ENCODE measurements at regions not wholly inside any gene's neighbourhood (a gene's known extent, or its start where the extent isn't known, plus 50 kb on each side); places are given as distances from the start of the nearest gene placed in this dataset.

GRCh38 chr16:6616746-6617145 is 715.9 kb upstream of the RBFOX1 start:
- no TSS peak for BruUV-seq (replicated peaks)
- Histone ChIP-seq H3K36me3 (ENCODE audit: control insufficient read depth in 1 of 2, insufficient read depth in 2 of 2, low read length in 2 of 2) (no peaks in the 10 kb centered on the region), H3K4me2 (ENCODE audit: low read length) (no peak overlapping the region), H2AFZ (ENCODE audit: low read depth, low read length, poor library complexity, severe bottlenecking) (no peak overlapping the region), H3K9ac (ENCODE audit: low read length) (no peak overlapping the region), H3K27me3 (ENCODE audit: insufficient read depth, low read length) (no peaks in the 10 kb centered on the region), H4K20me1 (ENCODE audit: insufficient read depth) (no peaks in the 10 kb centered on the region), H3K27ac (ENCODE audit: low read depth, low read length) (no peak overlapping the region), H3K4me3 (replicated peaks in 1 of 2; ENCODE audit: low read depth in 1 of 2, low read length in 2 of 2) (no peak overlapping the region), H3K79me2 (ENCODE audit: insufficient read depth, low read length) (no peaks in the 10 kb centered on the region), H3K4me1 (ENCODE audit: control insufficient read depth in 1 of 2, insufficient read depth in 2 of 2, low read length in 2 of 2) (no peaks in the 10 kb centered on the region), H3K9me3 (ENCODE audit: control insufficient read depth in 1 of 2, insufficient read depth in 1 of 2, low read depth in 1 of 2, low read length in 2 of 2) (no peaks in the 10 kb centered on the region), H3K9me2 (ENCODE audit: insufficient read depth) (no peaks in the 10 kb centered on the region)
- ATAC-seq (no peak), DNase-seq (ENCODE audit: low read depth, low spot score) (no peak)
- ChIA-PET CTCF (no interaction called here), RAD21 (ENCODE audit: low non-redundant PET in 1 of 2, low total read pairs in 2 of 2, uncharacterized antibody in 2 of 2, unreplicated experiment in 2 of 2) (no interaction called here), POLR2A (no interaction called here)
- intact Hi-C loops (cut with micrococcal nuclease): no loop called here
- TF ChIP-seq SIN3A (IDR thresholded peaks at IDR 0.05; ENCODE audit: low read depth): no peak
- TF ChIP-seq ZBTB33 (IDR thresholded peaks at IDR 0.05; ENCODE audit: extremely low read depth, insufficient replicate concordance, low read length): no peak
- no peak for TF ChIP-seq ZFX (IDR thresholded peaks at IDR 0.05)
- no peak for TF ChIP-seq CEBPB (IDR thresholded peaks at IDR 0.05; ENCODE audit: low read depth)

GRCh38 chr16:6615636-6616035 is 717.0 kb upstream of the RBFOX1 start:
- Histone ChIP-seq H3K9me2 (ENCODE audit: insufficient read depth) (no peaks in the 10 kb centered on the region), H3K79me2 (ENCODE audit: insufficient read depth, low read length) (no peaks in the 10 kb centered on the region), H4K20me1 (ENCODE audit: insufficient read depth) (no peaks in the 10 kb centered on the region), H3K27ac (ENCODE audit: low read depth, low read length) (no peak overlapping the region), H3K27me3 (ENCODE audit: insufficient read depth, low read length) (no peaks in the 10 kb centered on the region), H3K36me3 (ENCODE audit: control insufficient read depth in 1 of 2, insufficient read depth in 2 of 2, low read length in 2 of 2) (no peaks in the 10 kb centered on the region), H3K9ac (ENCODE audit: low read length) (no peak overlapping the region), H2AFZ (ENCODE audit: low read depth, low read length, poor library complexity, severe bottlenecking) (no peak overlapping the region), H3K4me3 (replicated peaks in 1 of 2; ENCODE audit: low read depth in 1 of 2, low read length in 2 of 2) (no peak overlapping the region), H3K4me2 (ENCODE audit: low read length) (no peak overlapping the region), H3K4me1 (ENCODE audit: control insufficient read depth in 1 of 2, insufficient read depth in 2 of 2, low read length in 2 of 2) (no peaks in the 10 kb centered on the region), H3K9me3 (ENCODE audit: control insufficient read depth in 1 of 2, insufficient read depth in 1 of 2, low read depth in 1 of 2, low read length in 2 of 2) (no peaks in the 10 kb centered on the region)
- CTCF ChIA-PET: no interaction called here
- no peak for ATAC-seq
- no TSS peak for BruUV-seq (replicated peaks)
- intact Hi-C loops (cut with micrococcal nuclease): no loop called here
- POLR2A ChIA-PET: no interaction called here
- no peak for DNase-seq (ENCODE audit: low read depth, low spot score)
- RAD21 ChIA-PET (ENCODE audit: low non-redundant PET in 1 of 2, low total read pairs in 2 of 2, uncharacterized antibody in 2 of 2, unreplicated experiment in 2 of 2): no interaction called here
- TF ChIP-seq ELF1 (IDR thresholded peaks at IDR 0.05; ENCODE audit: borderline replicate concordance, low read depth) (no peak), SRF (IDR thresholded peaks at IDR 0.05; ENCODE audit: low read depth) (no peak), YY1 (IDR thresholded peaks at IDR 0.05; ENCODE audit: extremely low read depth, insufficient replicate concordance, low read depth, low read length) (no peak), ZFX (IDR thresholded peaks at IDR 0.05) (no peak), SIN3A (IDR thresholded peaks at IDR 0.05; ENCODE audit: low read depth) (no peak), EZH2 (IDR thresholded peaks at IDR 0.05) (no peak), RAD21 (IDR thresholded peaks at IDR 0.05; ENCODE audit: low read depth) (no peak), EZH2phosphoT487 (IDR thresholded peaks at IDR 0.05; ENCODE audit: borderline replicate concordance) (no peak), FOSL1 (IDR thresholded peaks at IDR 0.05; ENCODE audit: low read depth) (no peak), SP1 (IDR thresholded peaks at IDR 0.05; ENCODE audit: low read depth) (no peak)
- TF ChIP-seq, protein P1, sequence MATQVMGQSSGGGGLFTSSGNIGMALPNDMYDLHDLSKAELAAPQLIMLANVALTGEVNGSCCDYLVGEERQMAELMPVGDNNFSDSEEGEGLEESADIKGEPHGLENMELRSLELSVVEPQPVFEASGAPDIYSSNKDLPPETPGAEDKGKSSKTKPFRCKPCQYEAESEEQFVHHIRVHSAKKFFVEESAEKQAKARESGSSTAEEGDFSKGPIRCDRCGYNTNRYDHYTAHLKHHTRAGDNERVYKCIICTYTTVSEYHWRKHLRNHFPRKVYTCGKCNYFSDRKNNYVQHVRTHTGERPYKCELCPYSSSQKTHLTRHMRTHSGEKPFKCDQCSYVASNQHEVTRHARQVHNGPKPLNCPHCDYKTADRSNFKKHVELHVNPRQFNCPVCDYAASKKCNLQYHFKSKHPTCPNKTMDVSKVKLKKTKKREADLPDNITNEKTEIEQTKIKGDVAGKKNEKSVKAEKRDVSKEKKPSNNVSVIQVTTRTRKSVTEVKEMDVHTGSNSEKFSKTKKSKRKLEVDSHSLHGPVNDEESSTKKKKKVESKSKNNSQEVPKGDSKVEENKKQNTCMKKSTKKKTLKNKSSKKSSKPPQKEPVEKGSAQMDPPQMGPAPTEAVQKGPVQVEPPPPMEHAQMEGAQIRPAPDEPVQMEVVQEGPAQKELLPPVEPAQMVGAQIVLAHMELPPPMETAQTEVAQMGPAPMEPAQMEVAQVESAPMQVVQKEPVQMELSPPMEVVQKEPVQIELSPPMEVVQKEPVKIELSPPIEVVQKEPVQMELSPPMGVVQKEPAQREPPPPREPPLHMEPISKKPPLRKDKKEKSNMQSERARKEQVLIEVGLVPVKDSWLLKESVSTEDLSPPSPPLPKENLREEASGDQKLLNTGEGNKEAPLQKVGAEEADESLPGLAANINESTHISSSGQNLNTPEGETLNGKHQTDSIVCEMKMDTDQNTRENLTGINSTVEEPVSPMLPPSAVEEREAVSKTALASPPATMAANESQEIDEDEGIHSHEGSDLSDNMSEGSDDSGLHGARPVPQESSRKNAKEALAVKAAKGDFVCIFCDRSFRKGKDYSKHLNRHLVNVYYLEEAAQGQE (IDR thresholded peaks at IDR 0.05; ENCODE audit: low read depth): no peak
- TF ChIP-seq, protein P2, sequence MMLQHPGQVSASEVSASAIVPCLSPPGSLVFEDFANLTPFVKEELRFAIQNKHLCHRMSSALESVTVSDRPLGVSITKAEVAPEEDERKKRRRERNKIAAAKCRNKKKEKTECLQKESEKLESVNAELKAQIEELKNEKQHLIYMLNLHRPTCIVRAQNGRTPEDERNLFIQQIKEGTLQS (IDR thresholded peaks at IDR 0.05): no peak
